LNCAP (cell line): ENCODE measurements at regions not wholly inside any gene's neighbourhood (a gene's known extent, or its start where the extent isn't known, plus 50 kb on each side); places are given as distances from the start of the nearest gene placed in this dataset.

Source experiments
- TF ChIP-seq, protein P1 (sequence below): fragments of 450-650 bp; IDR thresholded peaks from 2 replicates; pipeline ENCODE4 v1.5.1; 2017; ENCODE audit warnings: mild to moderate bottlenecking

DNA sequence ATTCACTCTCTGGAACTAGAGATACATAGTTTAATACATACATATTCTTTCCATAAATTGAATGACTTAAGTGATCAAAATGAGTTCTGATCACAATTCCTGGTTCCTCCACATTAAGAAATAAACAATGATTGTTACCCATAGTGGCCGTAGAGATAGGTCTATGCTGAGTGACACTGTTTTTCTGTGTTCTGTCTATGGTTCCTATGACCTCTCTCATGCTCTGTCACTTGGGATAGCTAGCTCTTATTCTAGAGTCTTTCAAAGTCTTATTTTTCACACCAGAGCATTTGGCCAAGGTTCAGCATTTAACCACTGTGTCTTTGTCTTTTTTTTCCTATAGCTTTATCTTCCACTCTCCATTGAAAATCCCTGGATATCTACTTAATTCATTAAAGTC lies 132.4 kb downstream of the GOLGA6L6 start:
- TF ChIP-seq, protein P1, sequence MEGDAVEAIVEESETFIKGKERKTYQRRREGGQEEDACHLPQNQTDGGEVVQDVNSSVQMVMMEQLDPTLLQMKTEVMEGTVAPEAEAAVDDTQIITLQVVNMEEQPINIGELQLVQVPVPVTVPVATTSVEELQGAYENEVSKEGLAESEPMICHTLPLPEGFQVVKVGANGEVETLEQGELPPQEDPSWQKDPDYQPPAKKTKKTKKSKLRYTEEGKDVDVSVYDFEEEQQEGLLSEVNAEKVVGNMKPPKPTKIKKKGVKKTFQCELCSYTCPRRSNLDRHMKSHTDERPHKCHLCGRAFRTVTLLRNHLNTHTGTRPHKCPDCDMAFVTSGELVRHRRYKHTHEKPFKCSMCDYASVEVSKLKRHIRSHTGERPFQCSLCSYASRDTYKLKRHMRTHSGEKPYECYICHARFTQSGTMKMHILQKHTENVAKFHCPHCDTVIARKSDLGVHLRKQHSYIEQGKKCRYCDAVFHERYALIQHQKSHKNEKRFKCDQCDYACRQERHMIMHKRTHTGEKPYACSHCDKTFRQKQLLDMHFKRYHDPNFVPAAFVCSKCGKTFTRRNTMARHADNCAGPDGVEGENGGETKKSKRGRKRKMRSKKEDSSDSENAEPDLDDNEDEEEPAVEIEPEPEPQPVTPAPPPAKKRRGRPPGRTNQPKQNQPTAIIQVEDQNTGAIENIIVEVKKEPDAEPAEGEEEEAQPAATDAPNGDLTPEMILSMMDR = no peak

DNA sequence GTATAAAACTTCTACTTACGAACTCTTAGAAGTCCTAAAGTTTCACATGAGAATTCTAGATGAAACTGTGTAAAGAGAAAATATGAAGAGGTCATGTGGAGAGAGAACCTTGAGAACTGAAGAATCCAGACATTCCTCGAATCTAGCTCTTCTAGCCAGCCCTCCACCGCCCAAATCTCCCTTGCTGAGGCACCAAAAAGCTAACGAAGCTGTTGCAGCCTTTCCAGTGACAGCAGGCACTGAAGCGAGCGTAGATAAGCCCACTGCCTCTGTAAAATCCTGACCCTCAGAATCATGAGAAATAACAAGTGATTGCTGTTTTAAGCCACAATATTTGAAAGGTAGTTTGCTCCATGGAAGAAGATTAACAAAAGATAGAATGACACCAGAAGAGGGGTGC lies 134.0 kb downstream of the GOLGA6L6 start:
- TF ChIP-seq, protein P1 = no peak

DNA sequence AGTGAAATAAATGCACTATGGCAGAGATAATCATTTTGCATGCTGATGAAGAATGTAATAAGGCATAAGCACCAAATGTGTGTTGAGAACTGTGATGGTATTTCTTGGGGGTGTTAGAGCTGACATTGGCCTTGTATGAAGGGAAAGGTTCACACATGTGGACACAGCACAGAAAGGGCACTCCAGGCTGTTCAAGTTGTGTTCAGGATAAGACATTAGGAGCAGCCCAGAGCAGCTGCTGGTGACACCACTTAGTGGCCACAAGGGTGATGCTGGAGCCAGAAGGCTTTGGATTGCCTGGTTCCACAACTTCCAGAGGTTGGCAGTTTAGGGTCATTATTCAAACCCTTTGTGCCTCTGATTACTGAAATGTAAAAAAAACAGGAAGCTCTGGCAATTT lies 155.4 kb downstream of the GOLGA6L6 start:
- TF ChIP-seq, protein P1 = no peak

DNA sequence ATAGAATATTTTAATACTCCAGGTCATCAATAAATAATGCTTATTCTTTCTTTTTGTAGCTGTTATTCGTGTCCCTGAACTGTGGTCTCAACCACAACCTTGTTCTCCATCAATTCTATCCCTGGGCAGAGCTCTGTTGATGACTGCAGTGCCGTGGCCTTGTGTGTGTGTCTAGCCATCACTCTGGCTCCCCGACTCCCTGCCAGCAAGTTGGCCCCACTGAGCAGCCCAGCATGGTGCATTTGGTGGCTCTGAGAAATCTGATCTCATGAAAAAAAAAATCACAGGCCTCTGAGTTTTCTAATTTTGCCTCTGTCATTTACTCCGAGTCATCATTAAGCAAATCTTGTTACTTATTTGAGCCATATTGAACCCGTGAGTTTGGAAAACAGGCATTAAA lies 164.7 kb downstream of the GOLGA6L6 start:
- TF ChIP-seq, protein P1 = no peak

DNA sequence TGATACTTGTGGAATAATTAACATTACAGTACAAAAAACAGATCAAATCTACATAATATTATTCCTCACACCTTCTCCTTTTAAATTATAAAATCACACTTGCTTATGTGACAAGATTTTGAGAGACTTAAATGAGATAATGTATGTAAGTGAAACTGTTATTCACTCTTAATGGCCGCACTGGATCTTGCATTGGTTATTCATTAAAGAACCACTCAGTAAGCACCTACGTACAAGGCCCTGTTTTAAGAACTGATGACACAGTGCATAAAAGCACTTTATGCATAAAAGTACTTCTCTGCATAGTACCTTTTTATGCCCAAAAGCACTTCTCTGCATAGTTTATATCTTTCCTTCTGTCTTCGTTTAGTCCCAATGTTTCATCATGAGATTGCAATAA lies 172.1 kb downstream of the GOLGA6L6 start:
- TF ChIP-seq, protein P1 = no peak

DNA sequence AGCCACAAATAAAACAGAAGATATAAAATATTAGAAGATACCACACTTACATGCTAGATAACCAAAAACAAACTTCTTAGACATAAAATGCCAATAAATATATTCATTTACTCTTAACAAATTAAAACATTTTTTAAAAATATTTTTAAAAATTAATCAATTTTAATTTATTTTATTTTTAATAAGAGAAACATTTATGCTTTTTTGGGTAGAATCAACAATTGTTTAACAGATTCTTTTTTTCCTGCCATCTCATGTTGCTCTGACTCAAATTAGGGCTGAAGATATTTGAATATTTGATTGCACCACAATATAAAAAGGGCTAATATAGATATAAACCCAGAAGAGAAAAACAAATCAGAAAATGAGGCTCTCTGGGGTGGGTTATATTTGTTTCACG lies 172.6 kb downstream of the GOLGA6L6 start:
- TF ChIP-seq, protein P1 = no peak

DNA sequence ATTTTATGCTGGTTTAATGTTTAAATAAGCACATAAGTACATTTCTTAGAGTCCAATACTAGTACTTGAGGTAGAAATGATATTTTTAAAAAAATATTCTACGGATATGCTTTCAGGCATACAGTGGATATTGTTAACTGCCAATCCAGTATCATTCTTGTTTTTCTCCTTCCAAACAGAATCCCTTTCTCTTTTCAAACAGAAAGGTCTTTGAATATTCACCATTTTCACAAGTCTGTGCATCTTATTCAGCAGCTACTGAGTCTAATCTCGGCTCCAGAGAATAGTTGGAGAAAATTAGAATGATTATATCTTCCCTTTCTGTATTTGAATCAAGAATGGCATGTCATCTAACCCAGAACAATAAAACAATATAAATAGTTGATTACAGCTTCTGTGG lies 174.5 kb downstream of the GOLGA6L6 start:
- TF ChIP-seq, protein P1 = no peak

DNA sequence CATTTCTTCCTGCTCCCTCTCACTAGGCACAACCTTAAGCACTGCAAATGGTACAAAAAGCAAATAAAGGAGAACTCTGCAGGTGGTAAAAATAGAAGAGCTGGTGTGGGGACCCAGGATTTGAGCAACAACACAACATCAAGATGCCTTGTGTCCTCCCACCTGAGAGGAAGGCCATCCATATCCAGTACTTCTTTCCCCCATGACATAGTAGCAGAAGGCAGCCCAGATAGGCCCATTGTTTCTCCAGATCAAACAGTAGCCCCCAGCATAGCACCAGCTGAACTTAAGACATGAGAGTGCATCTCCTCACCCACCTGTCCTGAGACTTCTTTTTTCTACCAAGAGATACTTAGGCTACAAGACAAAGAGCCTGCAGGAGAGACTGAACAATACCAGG lies 180.5 kb downstream of the GOLGA6L6 start:
- TF ChIP-seq, protein P1 = no peak
